Gastrocnemius medialis (tissue), 4 donors: ENCODE measurements at regions not wholly inside any gene's neighbourhood (a gene's known extent, or its start where the extent isn't known, plus 50 kb on each side); places are given as distances from the start of the nearest gene placed in this dataset.

Source experiments
- ATAC-seq, 2 donors: fragments of 150-250 bp; one replicate each; pipeline ENCODE4 v1.9.1; 2016
- DNase-seq, 2 donors: peaks; one replicate each; pipeline ENCODE4 v3.0.0-alpha.2; 2019
- H3K27ac ChIP-seq, 4 donors: fragments of 200-600 bp; sonication (generic); 1 replicate in 1 of 4; 2 replicates in 3 of 4; pipeline ENCODE4 v1.5.1; 2016 to 2018; ENCODE audit warnings: mild to moderate bottlenecking in 2 of 4, moderate library complexity in 1 of 4
- H3K27me3 ChIP-seq, 3 donors: fragments of 200-600 bp; sonication (generic) in 2 of 3; 1 replicate in 1 of 3; 2 replicates in 2 of 3; pipeline versions ENCODE4 v1.5.1 to v1.6.0; 2016 to 2019; ENCODE audit warnings: mild to moderate bottlenecking in 1 of 3, moderate library complexity in 1 of 3
- H3K36me3 ChIP-seq, 2 donors: fragments of 200-600 bp; sonication (generic) in 1 of 2; one replicate each; pipeline ENCODE4 v1.5.1; 2017 to 2018
- H3K4me1 ChIP-seq, 2 donors: fragments of 200-600 bp; sonication (generic) in 1 of 2; one replicate each; pipeline ENCODE4 v1.5.1; 2016 to 2017; ENCODE audit warnings: mild to moderate bottlenecking in 2 of 2
- H3K4me3 ChIP-seq, 4 donors: fragments of 200-600 bp; sonication (generic) in 3 of 4; 1 replicate in 1 of 4; 2 replicates in 3 of 4; pipeline ENCODE4 v1.5.1; 2016 to 2019; ENCODE audit warnings: mild to moderate bottlenecking in 2 of 4
- H3K9me3 ChIP-seq, 3 donors: fragments of 200-600 bp; sonication (generic) in 2 of 3; 1 replicate in 1 of 3; 2 replicates in 2 of 3; pipeline ENCODE4 v1.5.1; 2016 to 2019
- POLR2A ChIP-seq, 2 donors: fragments of 450-650 bp; IDR thresholded peaks; one replicate each; pipeline ENCODE4 v1.6.1; 2017; ENCODE audit warnings: antibody characterized with exemption in 2 of 2, mild to moderate bottlenecking in 2 of 2, moderate library complexity in 2 of 2
- in situ Hi-C, 4 donors: fragments of 200-750 bp; cut with MboI; loops; one replicate each; pipeline versions ENCODE4 v1.15.0 to v1.8.0; 2017; ENCODE audit warnings: low sequenced_read_pairs in 4 of 4
- intact Hi-C: fragments of 100-400 bp; cut with DNase I; formaldehyde crosslinking; loops from one replicate; pipeline ENCODE4 v1.15.1; 2023; ENCODE audit warnings: low total_unique reads
- TF ChIP-seq, protein P1 (sequence below), 5 experiments: fragments of 450-650 bp in 3 of 5; fragments of 200-600 bp in 2 of 5; sonication (generic) in 2 of 5; IDR thresholded peaks in 4 of 5; conservative IDR thresholded peaks in 1 of 5; 1 replicate in 4 of 5; 2 replicates in 1 of 5; pipeline ENCODE4 v1.5.1; 2016 to 2019; ENCODE audit warnings: antibody characterized with exemption in 5 of 5, mild to moderate bottlenecking in 3 of 5, moderate library complexity in 3 of 5

DNA sequence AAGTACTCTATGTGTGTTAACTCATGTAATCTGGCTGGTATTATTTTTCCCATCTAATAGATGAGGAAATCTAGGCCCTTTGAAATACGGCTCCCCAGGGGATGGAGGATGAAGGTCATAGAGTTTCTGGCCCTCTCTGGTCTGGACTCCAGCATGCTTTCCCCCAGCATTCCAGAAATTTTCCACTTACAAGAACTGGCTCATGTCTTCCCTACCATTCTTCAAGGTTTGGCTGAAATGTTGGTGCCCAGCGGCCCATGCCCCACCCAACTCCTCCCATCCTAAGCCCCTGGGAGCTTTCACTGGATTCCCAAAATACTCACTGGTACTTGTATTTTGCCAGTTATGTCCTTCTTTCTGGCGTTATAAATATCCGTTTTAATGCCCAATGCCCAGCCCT, 237.5 kb upstream of the NLRP1 start:
- ATAC-seq (no peak), DNase-seq (no peak)
- Histone ChIP-seq H3K36me3 (no peaks in the 10 kb centered on the region), H3K9me3 (no peaks in the 10 kb centered on the region), H3K27me3 (no peaks in the 10 kb centered on the region), H3K27ac (no peak overlapping the region), H3K4me1 (no peaks in the 10 kb centered on the region), H3K4me3 (no peak overlapping the region)
- intact Hi-C loops (no loop called here), in situ Hi-C loops (loop anchor here in 2 of 4 donors (10.0 to 25.0 kb wide), 2 partner anchors 57 to 90 kb away; no protein-coding TSS in a partner anchor)
- TF ChIP-seq POLR2A (IDR thresholded peaks at IDR 0.05): no peak
- TF ChIP-seq, protein P1, sequence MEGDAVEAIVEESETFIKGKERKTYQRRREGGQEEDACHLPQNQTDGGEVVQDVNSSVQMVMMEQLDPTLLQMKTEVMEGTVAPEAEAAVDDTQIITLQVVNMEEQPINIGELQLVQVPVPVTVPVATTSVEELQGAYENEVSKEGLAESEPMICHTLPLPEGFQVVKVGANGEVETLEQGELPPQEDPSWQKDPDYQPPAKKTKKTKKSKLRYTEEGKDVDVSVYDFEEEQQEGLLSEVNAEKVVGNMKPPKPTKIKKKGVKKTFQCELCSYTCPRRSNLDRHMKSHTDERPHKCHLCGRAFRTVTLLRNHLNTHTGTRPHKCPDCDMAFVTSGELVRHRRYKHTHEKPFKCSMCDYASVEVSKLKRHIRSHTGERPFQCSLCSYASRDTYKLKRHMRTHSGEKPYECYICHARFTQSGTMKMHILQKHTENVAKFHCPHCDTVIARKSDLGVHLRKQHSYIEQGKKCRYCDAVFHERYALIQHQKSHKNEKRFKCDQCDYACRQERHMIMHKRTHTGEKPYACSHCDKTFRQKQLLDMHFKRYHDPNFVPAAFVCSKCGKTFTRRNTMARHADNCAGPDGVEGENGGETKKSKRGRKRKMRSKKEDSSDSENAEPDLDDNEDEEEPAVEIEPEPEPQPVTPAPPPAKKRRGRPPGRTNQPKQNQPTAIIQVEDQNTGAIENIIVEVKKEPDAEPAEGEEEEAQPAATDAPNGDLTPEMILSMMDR (IDR thresholded peaks at IDR 0.05 in 4 of 5, conservative IDR thresholded peaks at IDR 0.05 in 1 of 5): no peak

DNA sequence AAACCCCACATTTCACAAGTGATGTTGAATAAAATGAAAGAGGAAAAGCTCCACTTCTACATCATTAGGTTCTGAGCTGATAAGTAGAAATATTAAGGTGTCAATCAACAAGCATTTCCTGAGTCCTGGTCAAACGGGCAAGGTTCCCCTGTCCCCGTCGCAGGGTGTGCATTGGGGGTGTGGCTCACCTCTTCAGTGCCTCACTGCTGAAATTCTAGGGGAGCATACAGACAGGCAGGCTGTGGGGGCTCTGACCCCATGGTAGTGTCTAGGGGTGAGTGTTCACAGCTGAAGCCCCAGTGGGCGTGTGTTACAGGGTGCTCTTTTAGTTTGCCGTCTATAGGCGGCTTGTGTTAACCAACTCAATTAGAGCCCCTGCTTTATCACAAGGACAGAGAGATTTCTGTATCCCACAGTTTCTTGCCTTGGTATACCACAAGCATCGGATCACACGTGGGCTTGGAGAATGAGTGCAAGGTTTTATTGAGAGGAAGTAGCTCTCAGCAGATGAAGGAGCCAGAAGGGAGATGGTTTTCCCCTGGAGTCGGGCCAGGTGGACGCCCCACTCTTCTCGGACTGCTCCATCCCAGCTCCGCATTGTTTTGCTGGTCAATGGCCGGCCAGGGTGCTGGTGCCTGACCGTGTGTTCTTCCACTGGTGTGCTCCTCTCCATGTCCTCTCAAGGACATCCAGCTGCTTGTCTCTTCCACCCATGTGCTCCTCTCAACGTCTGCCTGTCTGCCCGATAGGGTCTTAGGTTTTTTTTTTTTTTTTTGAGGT, 238.2 kb upstream of the NLRP1 start:
- intact Hi-C loops: no loop called here
- TF ChIP-seq POLR2A (IDR thresholded peaks at IDR 0.05): no peak
- TF ChIP-seq, protein P1 (IDR thresholded peaks at IDR 0.05 in 4 of 5, conservative IDR thresholded peaks at IDR 0.05 in 1 of 5): no peak
- H3K36me3 ChIP-seq: no peaks in the 10 kb centered on the region
- ATAC-seq: no peak
- H3K9me3 ChIP-seq: no peaks in the 10 kb centered on the region
- no peak overlapping the region for H3K27ac ChIP-seq
- DNase-seq: no peak
- H3K4me3 ChIP-seq: no peak overlapping the region
- in situ Hi-C loops: loop anchor here in 2 of 4 donors (10.0 to 25.0 kb wide), 2 partner anchors 58 to 90 kb away; no protein-coding TSS in a partner anchor
- no peaks in the 10 kb centered on the region for H3K27me3 ChIP-seq
- H3K4me1 ChIP-seq: no peaks in the 10 kb centered on the region

DNA sequence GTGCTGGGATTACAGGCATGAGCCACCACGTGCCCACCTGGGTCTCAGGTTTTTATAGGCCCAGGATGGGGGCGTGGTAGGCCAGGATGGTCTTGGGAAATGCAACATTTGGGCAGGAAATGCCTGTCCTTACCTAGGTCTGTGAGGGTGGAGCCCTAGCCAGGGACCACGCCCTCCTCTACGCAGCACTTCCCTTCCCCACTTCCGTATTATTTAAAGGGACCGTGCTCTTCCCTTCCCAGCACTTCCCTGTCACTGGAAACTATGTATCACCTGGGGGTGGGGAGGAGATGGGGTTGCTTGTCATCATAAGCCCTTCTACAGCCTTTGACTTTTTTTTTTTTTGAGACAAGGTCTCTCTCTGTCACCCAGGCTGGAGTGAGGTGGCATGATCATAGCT, 238.9 kb upstream of the NLRP1 start:
- ATAC-seq: no peak
- no peak overlapping the region for H3K4me3 ChIP-seq
- H3K36me3 ChIP-seq: no peaks in the 10 kb centered on the region
- no peaks in the 10 kb centered on the region for H3K9me3 ChIP-seq
- DNase-seq: no peak
- intact Hi-C loops (no loop called here), in situ Hi-C loops (loop anchor here in 2 of 4 donors (10.0 to 25.0 kb wide), 2 partner anchors 58 to 89 kb away; no protein-coding TSS in a partner anchor)
- no peak for TF ChIP-seq POLR2A (IDR thresholded peaks at IDR 0.05)
- TF ChIP-seq, protein P1 (IDR thresholded peaks at IDR 0.05 in 4 of 5, conservative IDR thresholded peaks at IDR 0.05 in 1 of 5): no peak
- H3K27me3 ChIP-seq: no peaks in the 10 kb centered on the region
- no peaks in the 10 kb centered on the region for H3K4me1 ChIP-seq
- H3K27ac ChIP-seq: no peak overlapping the region

DNA sequence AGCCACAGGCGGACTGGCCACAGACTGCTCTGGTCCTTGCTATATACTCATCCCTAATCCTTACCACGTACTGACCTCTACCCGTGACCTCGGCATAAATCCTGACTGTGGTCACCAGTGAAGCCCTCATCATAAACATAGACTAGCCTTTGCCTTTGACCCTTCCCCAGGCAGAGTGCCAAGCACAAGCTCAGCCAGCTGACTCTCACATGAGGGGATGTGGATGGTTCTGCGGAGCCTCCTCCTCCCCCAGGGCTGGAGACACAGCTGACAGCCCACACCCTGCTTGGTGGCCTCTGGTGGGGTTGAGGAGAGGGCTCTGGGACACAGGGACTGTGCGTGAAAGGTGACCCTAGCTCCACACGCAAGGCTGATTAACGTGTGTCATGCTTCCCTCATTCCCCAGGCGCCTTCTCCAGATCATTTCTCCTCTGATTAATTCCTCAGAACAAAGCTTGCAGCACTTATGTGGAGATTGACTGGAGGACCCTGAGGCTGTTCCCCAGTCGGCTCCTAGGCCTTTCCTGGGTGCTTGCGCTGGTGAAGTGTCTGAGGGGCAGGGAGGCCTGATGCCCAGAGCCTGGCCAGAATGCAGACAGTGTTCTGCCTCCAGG, 241.5 kb upstream of the NLRP1 start:
- no peak for ATAC-seq
- Histone ChIP-seq H3K4me1 (no peaks in the 10 kb centered on the region), H3K36me3 (no peaks in the 10 kb centered on the region), H3K9me3 (no peaks in the 10 kb centered on the region), H3K27me3 (no peaks in the 10 kb centered on the region), H3K4me3 (no peak overlapping the region), H3K27ac (no peak overlapping the region)
- DNase-seq: no peak
- no peak for TF ChIP-seq POLR2A (IDR thresholded peaks at IDR 0.05)
- TF ChIP-seq, protein P1 (IDR thresholded peaks at IDR 0.05 in 4 of 5, conservative IDR thresholded peaks at IDR 0.05 in 1 of 5): no peak
- intact Hi-C loops (no loop called here), in situ Hi-C loops (loop anchor here in 1 of 4 donors (10.0 kb wide), 1 partner anchor 61 kb away; no protein-coding TSS in a partner anchor)
